ENCODE measurements at regions not wholly inside any gene's neighbourhood (a gene's known extent, or its start where the extent isn't known, plus 50 kb on each side); places are given as distances from the start of the nearest gene placed in this dataset.

- in situ Hi-C loops (cut with MboI; ENCODE audit: low sequenced_read_pairs in 4 of 4) (no loop called here), intact Hi-C loops (cut with DNase I; ENCODE audit: low total_unique reads) (no loop called here)
- no peak for TF ChIP-seq POLR2A (IDR thresholded peaks at IDR 0.05)
- TF ChIP-seq CTCF (IDR thresholded peaks at IDR 0.05 in 4 of 5, conservative IDR thresholded peaks at IDR 0.05 in 1 of 5): no peak
- Histone ChIP-seq H3K27me3 (no peaks in the 10 kb centered on the region), H3K27ac (no peak overlapping the region), H3K4me1 (peaks cover 6 to 8% of the 10 kb centered on the region in 2 donors), H3K4me3 (no peak overlapping the region), H3K9me3 (no peaks in the 10 kb centered on the region), H3K36me3 (no peaks in the 10 kb centered on the region)
- DNase-seq (no peak), ATAC-seq (no peak)
Measured at GRCh38 chr4:125365731-125366130, 51.0 kb downstream of the FAT4 start.

DNA sequence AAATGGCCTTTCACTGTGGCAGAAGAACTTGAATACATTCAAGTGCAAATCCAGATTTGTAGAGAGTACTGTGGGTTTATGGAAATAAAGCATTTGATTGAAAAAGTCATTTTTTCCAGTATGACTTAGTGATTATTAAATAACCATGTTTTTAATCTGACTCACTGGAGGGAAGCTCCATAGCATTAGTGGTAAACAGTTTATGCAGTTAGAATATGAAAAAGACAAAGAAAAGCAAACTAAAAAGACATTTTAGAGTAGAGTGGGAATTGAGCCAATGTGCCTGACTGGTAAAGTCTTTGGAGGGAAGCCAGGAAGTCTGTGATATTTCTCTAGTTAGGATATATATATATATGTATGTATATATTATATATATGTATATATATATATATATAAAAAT is 53.4 kb downstream of the FAT4 start:
- peak overlapping the region in 1 of 4 donors; percentile 26 for H3K27ac ChIP-seq
- intact Hi-C loops (cut with DNase I; ENCODE audit: low total_unique reads): no loop called here
- H3K36me3 ChIP-seq: no peaks in the 10 kb centered on the region
- ATAC-seq (no peak), DNase-seq (no peak)
- TF ChIP-seq POLR2A (IDR thresholded peaks at IDR 0.05) (no peak), CTCF (IDR thresholded peaks at IDR 0.05 in 4 of 5, conservative IDR thresholded peaks at IDR 0.05 in 1 of 5) (no peak)
- no peaks in the 10 kb centered on the region for H3K9me3 ChIP-seq
- in situ Hi-C loops (cut with MboI; ENCODE audit: low sequenced_read_pairs in 4 of 4): no loop called here
- H3K4me3 ChIP-seq: peak overlapping the region in 3 of 4 donors; percentile 44 to 58 (median 49)
- peaks cover 6 to 8% of the 10 kb centered on the region in 2 donors for H3K4me1 ChIP-seq
- no peaks in the 10 kb centered on the region for H3K27me3 ChIP-seq

DNA sequence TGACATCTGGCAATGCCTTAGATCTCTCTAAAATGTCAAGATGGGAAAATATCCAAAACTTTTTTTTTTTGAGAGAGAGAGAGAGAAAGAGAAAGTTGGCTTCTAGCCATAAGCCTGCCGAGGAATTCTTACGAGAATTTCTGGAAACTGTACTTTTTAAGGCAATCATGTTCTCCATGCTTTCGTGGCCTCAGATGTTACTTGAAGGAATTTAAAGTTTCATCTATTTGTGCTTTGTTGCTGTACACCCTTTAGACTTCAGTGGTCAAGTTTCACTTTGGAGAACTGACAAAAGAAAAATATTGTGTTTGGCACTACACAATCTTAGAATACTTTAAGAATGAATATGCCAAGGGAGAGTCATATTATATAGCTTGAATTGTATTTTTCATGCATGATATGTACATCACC is 53.9 kb downstream of the FAT4 start:
- Histone ChIP-seq H3K27ac (peak overlapping the region in 2 of 4 donors; percentile 3 to 26), H3K27me3 (no peaks in the 10 kb centered on the region), H3K4me3 (peak overlapping the region; percentile 44 to 58 (median 50)), H3K36me3 (no peaks in the 10 kb centered on the region), H3K9me3 (no peaks in the 10 kb centered on the region), H3K4me1 (peaks cover 6 to 8% of the 10 kb centered on the region in 2 donors)
- no peak for ATAC-seq
- TF ChIP-seq CTCF (IDR thresholded peaks at IDR 0.05 in 4 of 5, conservative IDR thresholded peaks at IDR 0.05 in 1 of 5) (no peak), POLR2A (IDR thresholded peaks at IDR 0.05) (no peak)
- no peak for DNase-seq
- intact Hi-C loops (cut with DNase I; ENCODE audit: low total_unique reads) (no loop called here), in situ Hi-C loops (cut with MboI; ENCODE audit: low sequenced_read_pairs in 4 of 4) (no loop called here)

- intact Hi-C loops (cut with DNase I; ENCODE audit: low total_unique reads) (no loop called here), in situ Hi-C loops (cut with MboI; ENCODE audit: low sequenced_read_pairs in 4 of 4) (no loop called here)
- H3K9me3 ChIP-seq: no peaks in the 10 kb centered on the region
- peak overlapping the region in 1 of 4 donors; percentile 26 for H3K27ac ChIP-seq
- DNase-seq: no peak
- H3K4me3 ChIP-seq: peak overlapping the region in 3 of 4 donors; percentile 44 to 58 (median 49)
- no peaks in the 10 kb centered on the region for H3K27me3 ChIP-seq
- peaks cover 6 to 8% of the 10 kb centered on the region in 2 donors for H3K4me1 ChIP-seq
- no peak for ATAC-seq
- TF ChIP-seq CTCF (IDR thresholded peaks at IDR 0.05 in 4 of 5, conservative IDR thresholded peaks at IDR 0.05 in 1 of 5): no peak
- no peak for TF ChIP-seq POLR2A (IDR thresholded peaks at IDR 0.05)
- no peaks in the 10 kb centered on the region for H3K36me3 ChIP-seq
Measured at GRCh38 chr4:125369098-125369497, 54.3 kb downstream of the FAT4 start.

DNA sequence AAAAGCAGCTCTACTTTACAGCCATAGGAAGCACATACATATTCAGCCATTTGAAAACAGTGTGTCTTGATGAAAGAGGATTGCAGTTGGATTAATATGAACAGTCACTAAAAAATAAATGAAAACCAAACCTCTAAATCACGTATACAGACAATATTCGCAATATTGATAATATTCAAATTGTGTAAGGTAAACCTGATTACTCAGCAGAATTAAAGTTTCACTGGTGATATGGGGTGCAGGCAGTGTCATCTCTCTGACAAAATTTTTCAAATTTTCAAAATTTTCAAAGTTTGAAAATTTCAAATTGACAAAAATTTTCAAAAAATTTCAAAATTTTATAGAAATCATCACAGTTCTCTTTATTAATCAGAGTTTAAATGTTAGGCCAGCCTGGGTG is 55.7 kb downstream of the FAT4 start:
- H3K9me3 ChIP-seq: no peaks in the 10 kb centered on the region
- H3K4me3 ChIP-seq: no peak overlapping the region
- no peak for TF ChIP-seq CTCF (IDR thresholded peaks at IDR 0.05 in 4 of 5, conservative IDR thresholded peaks at IDR 0.05 in 1 of 5)
- TF ChIP-seq POLR2A (IDR thresholded peaks at IDR 0.05): no peak
- intact Hi-C loops (cut with DNase I; ENCODE audit: low total_unique reads) (no loop called here), in situ Hi-C loops (cut with MboI; ENCODE audit: low sequenced_read_pairs in 4 of 4) (no loop called here)
- H3K36me3 ChIP-seq: no peaks in the 10 kb centered on the region
- DNase-seq (no peak), ATAC-seq (no peak)
- H3K27ac ChIP-seq: no peak overlapping the region
- H3K27me3 ChIP-seq: no peaks in the 10 kb centered on the region
- H3K4me1 ChIP-seq: peaks cover 6 to 8% of the 10 kb centered on the region in 2 donors
